H1 (cell line): ENCODE measurements at regions not wholly inside any gene's neighbourhood (a gene's known extent, or its start where the extent isn't known, plus 50 kb on each side); places are given as distances from the start of the nearest gene placed in this dataset.

Source experiments
- EZH2 ChIP-seq: fragments of 200-600 bp; sonication (generic); IDR thresholded peaks from 2 replicates; pipeline ENCODE4 v1.7.1; 2012; ENCODE audit warnings: low read depth, mild to moderate bottlenecking, moderate library complexity, low read length, inconsistent platforms; ENCODE audit not compliant: severe bottlenecking
- POLR2A ChIP-seq, 2 experiments: IDR thresholded peaks; 1 replicate in 1 of 2; 2 replicates in 1 of 2; pipeline ENCODE4 v1.6.1; 2011; ENCODE audit warnings: low read depth in 2 of 2, low read length in 2 of 2, mild to moderate bottlenecking in 2 of 2; ENCODE audit errors: control extremely low read depth in 1 of 2
- RAD21 ChIP-seq, 2 experiments: IDR thresholded peaks in 1 of 2; conservative IDR thresholded peaks in 1 of 2; 2 replicates each; pipeline ENCODE4 v1.6.1; 2011; ENCODE audit warnings: low read depth in 2 of 2, low read length in 2 of 2, improper control_type of control experiment in 1 of 2, inconsistent platforms in 1 of 2, mild to moderate bottlenecking in 1 of 2, moderate library complexity in 1 of 2
- SUZ12 ChIP-seq: fragments of 200-600 bp; sonication (generic); IDR thresholded peaks from 2 replicates; pipeline ENCODE4 v1.6.1; 2012; ENCODE audit warnings: mild to moderate bottlenecking, inconsistent platforms, low read length, moderate library complexity, mixed read lengths
- TF ChIP-seq, protein P1 (sequence below), 3 experiments: IDR thresholded peaks; 1 replicate in 2 of 3; 2 replicates in 1 of 3; pipeline versions ENCODE4 v1.5.1 to v1.6.1; 2011; ENCODE audit warnings: low read length in 3 of 3, mild to moderate bottlenecking in 3 of 3, inconsistent platforms in 2 of 3, low read depth in 1 of 3, moderate library complexity in 1 of 3; ENCODE audit not compliant: insufficient read depth in 1 of 3; ENCODE audit errors: control extremely low read depth in 1 of 3

- TF ChIP-seq EZH2 (peak; percentile 47), POLR2A (IDR thresholded peaks at IDR 0.05; ENCODE audit: control extremely low read depth in 1 of 2, low read depth in 2 of 2, low read length in 2 of 2) (no peak), SUZ12 (no peak; the same call in 1 of the 2 replicates), RAD21 (IDR thresholded peaks at IDR 0.05 in 1 of 2, conservative IDR thresholded peaks at IDR 0.05 in 1 of 2; ENCODE audit: low read depth in 2 of 2, low read length in 2 of 2) (no peak)
- TF ChIP-seq, protein P1, sequence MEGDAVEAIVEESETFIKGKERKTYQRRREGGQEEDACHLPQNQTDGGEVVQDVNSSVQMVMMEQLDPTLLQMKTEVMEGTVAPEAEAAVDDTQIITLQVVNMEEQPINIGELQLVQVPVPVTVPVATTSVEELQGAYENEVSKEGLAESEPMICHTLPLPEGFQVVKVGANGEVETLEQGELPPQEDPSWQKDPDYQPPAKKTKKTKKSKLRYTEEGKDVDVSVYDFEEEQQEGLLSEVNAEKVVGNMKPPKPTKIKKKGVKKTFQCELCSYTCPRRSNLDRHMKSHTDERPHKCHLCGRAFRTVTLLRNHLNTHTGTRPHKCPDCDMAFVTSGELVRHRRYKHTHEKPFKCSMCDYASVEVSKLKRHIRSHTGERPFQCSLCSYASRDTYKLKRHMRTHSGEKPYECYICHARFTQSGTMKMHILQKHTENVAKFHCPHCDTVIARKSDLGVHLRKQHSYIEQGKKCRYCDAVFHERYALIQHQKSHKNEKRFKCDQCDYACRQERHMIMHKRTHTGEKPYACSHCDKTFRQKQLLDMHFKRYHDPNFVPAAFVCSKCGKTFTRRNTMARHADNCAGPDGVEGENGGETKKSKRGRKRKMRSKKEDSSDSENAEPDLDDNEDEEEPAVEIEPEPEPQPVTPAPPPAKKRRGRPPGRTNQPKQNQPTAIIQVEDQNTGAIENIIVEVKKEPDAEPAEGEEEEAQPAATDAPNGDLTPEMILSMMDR (IDR thresholded peaks at IDR 0.05; ENCODE audit: control extremely low read depth in 1 of 3, insufficient read depth in 1 of 3, low read depth in 1 of 3, low read length in 3 of 3): no peak
Measured at GRCh38 chr14:101457936-101458740, 103.2 kb upstream of the DIO3 start.
